WTC11 (cell line): ENCODE measurements at regions not wholly inside any gene's neighbourhood (a gene's known extent, or its start where the extent isn't known, plus 50 kb on each side); places are given as distances from the start of the nearest gene placed in this dataset.

Source experiments
- ATAC-seq: fragments of 200-7000 bp; cut with Tn5 transposase; 2 replicates; pipeline ENCODE4 v1.10.0; 2021; ENCODE audit warnings: mild to moderate bottlenecking, moderate library complexity
- CTCF ChIA-PET: fragments of 300-600 bp; sonication (Branson Sonifier 250); formaldehyde crosslinking; loops from one replicate; lab custom pipeline; 2021; ENCODE audit warnings: antibody characterized with exemption; lab: Charles Lee
- POLR2A ChIA-PET: fragments of 350-600 bp; sonication (Branson Sonifier 250); formaldehyde crosslinking; loops from one replicate; lab custom pipeline; 2021; ENCODE audit warnings: antibody characterized with exemption; lab: Charles Lee
- DNase-seq: peaks from one replicate; pipeline ENCODE4 v3.0.0; 2021; ENCODE audit warnings: low spot score
- H3K27ac Mint-ChIP-seq: 2 replicates; pipeline ENCODE4 v1.8.0; 2021; ENCODE audit warnings: mixed read lengths
- H3K27me3 Mint-ChIP-seq: 2 replicates; pipeline ENCODE4 v1.8.0; 2021; ENCODE audit warnings: low read depth, mild to moderate bottlenecking, moderate library complexity, mixed read lengths
- H3K36me3 Mint-ChIP-seq: 2 replicates; pipeline ENCODE4 v1.8.0; 2021; ENCODE audit warnings: mixed read lengths
- H3K4me1 Mint-ChIP-seq: 2 replicates; pipeline ENCODE4 v1.8.0; 2022; ENCODE audit warnings: mixed read lengths
- H3K4me3 Mint-ChIP-seq: 2 replicates; pipeline ENCODE4 v1.8.0; 2021; ENCODE audit warnings: mild to moderate bottlenecking, moderate library complexity, mixed read lengths
- H3K9me3 Mint-ChIP-seq: 2 replicates; pipeline ENCODE4 v1.8.0; 2021; ENCODE audit warnings: mixed read lengths
- ATF1 ChIP-seq: sonication (generic); formaldehyde crosslinking; IDR thresholded peaks from 2 replicates; pipeline ENCODE4 v1.8.1; 2023; ENCODE audit warnings: mild to moderate bottlenecking, moderate library complexity, missing genetic modification reagents
- ELF4 ChIP-seq: sonication (generic); formaldehyde crosslinking; IDR thresholded peaks from 2 replicates; pipeline ENCODE4 v1.8.1; 2022; ENCODE audit warnings: low read depth, mild to moderate bottlenecking, moderate library complexity, missing genetic modification reagents
- EMX1 ChIP-seq: fragments of 250-450 bp; sonication (Bioruptor Pico); IDR thresholded peaks from 2 replicates; pipeline ENCODE4 v1.8.0; 2021; ENCODE audit warnings: mild to moderate bottlenecking
- ETV6 ChIP-seq: sonication (generic); formaldehyde crosslinking; IDR thresholded peaks from 2 replicates; pipeline ENCODE4 v1.8.1; 2022; ENCODE audit warnings: mild to moderate bottlenecking, missing genetic modification reagents
- JUN ChIP-seq: sonication (generic); formaldehyde crosslinking; IDR thresholded peaks from 2 replicates; pipeline ENCODE4 v1.8.0; 2023; ENCODE audit warnings: mild to moderate bottlenecking, missing genetic modification reagents
- MYBL2 ChIP-seq: sonication (generic); formaldehyde crosslinking; IDR thresholded peaks from 2 replicates; pipeline ENCODE4 v1.8.1; 2023; ENCODE audit warnings: mild to moderate bottlenecking, moderate library complexity, missing genetic modification reagents
- PRRX2 ChIP-seq: fragments of 250-450 bp; sonication (Bioruptor Pico); IDR thresholded peaks from 2 replicates; pipeline ENCODE4 v1.8.0; 2021; ENCODE audit warnings: mild to moderate bottlenecking
- RORB ChIP-seq: fragments of 250-450 bp; sonication (Bioruptor Pico); IDR thresholded peaks from 2 replicates; pipeline ENCODE4 v1.9.0; 2021; ENCODE audit warnings: mild to moderate bottlenecking
- SMAD4 ChIP-seq: sonication (generic); formaldehyde crosslinking; IDR thresholded peaks from 2 replicates; pipeline ENCODE4 v1.8.0; 2022; ENCODE audit warnings: mild to moderate bottlenecking, missing genetic modification reagents
- ZNF121 ChIP-seq: sonication (generic); formaldehyde crosslinking; IDR thresholded peaks from 2 replicates; pipeline ENCODE4 v1.8.0; 2023; ENCODE audit warnings: missing genetic modification reagents
- ZNF138 ChIP-seq: sonication (generic); formaldehyde crosslinking; conservative IDR thresholded peaks from 2 replicates; pipeline ENCODE4 v1.8.1; 2022; ENCODE audit warnings: mild to moderate bottlenecking, moderate library complexity, missing genetic modification reagents
- ZNF232 ChIP-seq: sonication (generic); formaldehyde crosslinking; IDR thresholded peaks from 2 replicates; pipeline ENCODE4 v1.8.0; 2022; ENCODE audit warnings: mild to moderate bottlenecking, missing genetic modification reagents
- ZNF317 ChIP-seq: sonication (generic); formaldehyde crosslinking; IDR thresholded peaks from 2 replicates; pipeline ENCODE4 v1.8.1; 2023; ENCODE audit warnings: low read depth, mild to moderate bottlenecking, moderate library complexity, missing genetic modification reagents, borderline replicate concordance
- ZNF671 ChIP-seq: fragments of 250-450 bp; sonication (Bioruptor Pico); IDR thresholded peaks from 2 replicates; pipeline ENCODE4 v1.8.0; 2021; ENCODE audit warnings: mild to moderate bottlenecking
- TF ChIP-seq, protein P1 (sequence below): fragments of 250-450 bp; sonication (Bioruptor Pico); IDR thresholded peaks from 2 replicates; pipeline ENCODE4 v2.1.2; 2022; ENCODE audit warnings: mild to moderate bottlenecking, moderate library complexity
- TF ChIP-seq, protein P2 (sequence below): sonication (generic); formaldehyde crosslinking; IDR thresholded peaks from 2 replicates; pipeline ENCODE4 v1.8.0; 2022; ENCODE audit warnings: missing genetic modification reagents
- TF ChIP-seq, protein P3 (sequence below): sonication (generic); formaldehyde crosslinking; IDR thresholded peaks from 2 replicates; pipeline ENCODE4 v1.8.1; 2022; ENCODE audit warnings: mild to moderate bottlenecking, moderate library complexity, missing genetic modification reagents
- TF ChIP-seq, protein P4 (sequence below): sonication (generic); formaldehyde crosslinking; IDR thresholded peaks from 2 replicates; pipeline ENCODE4 v1.8.1; 2023; ENCODE audit warnings: mild to moderate bottlenecking, missing genetic modification reagents
- TF ChIP-seq, protein P5 (sequence below): fragments of 200-600 bp; IDR thresholded peaks from 2 replicates; pipeline ENCODE4 v1.8.0; 2022; ENCODE audit warnings: antibody characterized with exemption
- TF ChIP-seq, protein P6 (sequence below): sonication (generic); formaldehyde crosslinking; IDR thresholded peaks from 2 replicates; pipeline ENCODE4 v1.8.1; 2022; ENCODE audit warnings: mild to moderate bottlenecking, missing genetic modification reagents, moderate library complexity, borderline replicate concordance

DNA sequence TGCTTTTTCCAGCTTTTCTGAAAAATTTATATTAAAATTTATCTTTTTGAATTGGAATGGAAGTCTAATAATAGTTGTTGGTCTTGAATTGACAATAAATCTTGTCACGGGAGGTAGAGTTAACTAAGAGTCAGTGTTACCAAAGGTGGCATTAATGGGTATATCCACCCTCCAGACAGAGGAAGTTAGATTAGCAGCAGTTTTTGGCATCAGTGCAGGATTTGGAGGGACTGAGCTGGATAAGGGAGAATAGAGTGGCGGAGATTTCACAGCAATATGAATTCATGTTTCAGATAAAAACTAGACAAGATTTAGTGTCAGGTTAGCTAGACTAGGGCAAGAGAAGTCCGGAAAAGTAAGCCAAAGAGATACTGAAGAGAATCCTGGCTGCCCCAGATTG, 201.3 kb upstream of the ZBTB20 start:
- DNase-seq (no peak), ATAC-seq (no peak)
- Mint-ChIP-seq H3K4me3 (no peak overlapping the region), H3K4me1 (peaks cover 42% of the 10 kb centered on the region), H3K27me3 (no peaks in the 10 kb centered on the region), H3K9me3 (peaks cover 18% of the 10 kb centered on the region), H3K36me3 (peaks cover 12% of the 10 kb centered on the region), H3K27ac (no peak overlapping the region)
- CTCF ChIA-PET, result no interaction called here
- POLR2A ChIA-PET, result interaction anchor here (0.5 kb wide), 1 partner anchor 435 kb away, joined by 3 read pairs; no protein-coding TSS in a partner anchor
- no peak for TF ChIP-seq JUN (CRISPR knock-in tag)
- no peak for TF ChIP-seq RORB (CRISPR knock-in tag)
- TF ChIP-seq SMAD4 (CRISPR knock-in tag), result no peak
- no peak for TF ChIP-seq ELF4 (CRISPR knock-in tag)
- TF ChIP-seq, protein P1, sequence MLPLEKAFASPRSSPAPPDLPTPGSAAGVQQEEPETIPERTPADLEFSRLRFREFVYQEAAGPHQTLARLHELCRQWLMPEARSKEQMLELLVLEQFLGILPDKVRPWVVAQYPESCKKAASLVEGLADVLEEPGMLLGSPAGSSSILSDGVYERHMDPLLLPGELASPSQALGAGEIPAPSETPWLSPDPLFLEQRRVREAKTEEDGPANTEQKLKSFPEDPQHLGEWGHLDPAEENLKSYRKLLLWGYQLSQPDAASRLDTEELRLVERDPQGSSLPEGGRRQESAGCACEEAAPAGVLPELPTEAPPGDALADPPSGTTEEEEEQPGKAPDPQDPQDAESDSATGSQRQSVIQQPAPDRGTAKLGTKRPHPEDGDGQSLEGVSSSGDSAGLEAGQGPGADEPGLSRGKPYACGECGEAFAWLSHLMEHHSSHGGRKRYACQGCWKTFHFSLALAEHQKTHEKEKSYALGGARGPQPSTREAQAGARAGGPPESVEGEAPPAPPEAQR (CRISPR knock-in tag), result no peak
- TF ChIP-seq, protein P2, sequence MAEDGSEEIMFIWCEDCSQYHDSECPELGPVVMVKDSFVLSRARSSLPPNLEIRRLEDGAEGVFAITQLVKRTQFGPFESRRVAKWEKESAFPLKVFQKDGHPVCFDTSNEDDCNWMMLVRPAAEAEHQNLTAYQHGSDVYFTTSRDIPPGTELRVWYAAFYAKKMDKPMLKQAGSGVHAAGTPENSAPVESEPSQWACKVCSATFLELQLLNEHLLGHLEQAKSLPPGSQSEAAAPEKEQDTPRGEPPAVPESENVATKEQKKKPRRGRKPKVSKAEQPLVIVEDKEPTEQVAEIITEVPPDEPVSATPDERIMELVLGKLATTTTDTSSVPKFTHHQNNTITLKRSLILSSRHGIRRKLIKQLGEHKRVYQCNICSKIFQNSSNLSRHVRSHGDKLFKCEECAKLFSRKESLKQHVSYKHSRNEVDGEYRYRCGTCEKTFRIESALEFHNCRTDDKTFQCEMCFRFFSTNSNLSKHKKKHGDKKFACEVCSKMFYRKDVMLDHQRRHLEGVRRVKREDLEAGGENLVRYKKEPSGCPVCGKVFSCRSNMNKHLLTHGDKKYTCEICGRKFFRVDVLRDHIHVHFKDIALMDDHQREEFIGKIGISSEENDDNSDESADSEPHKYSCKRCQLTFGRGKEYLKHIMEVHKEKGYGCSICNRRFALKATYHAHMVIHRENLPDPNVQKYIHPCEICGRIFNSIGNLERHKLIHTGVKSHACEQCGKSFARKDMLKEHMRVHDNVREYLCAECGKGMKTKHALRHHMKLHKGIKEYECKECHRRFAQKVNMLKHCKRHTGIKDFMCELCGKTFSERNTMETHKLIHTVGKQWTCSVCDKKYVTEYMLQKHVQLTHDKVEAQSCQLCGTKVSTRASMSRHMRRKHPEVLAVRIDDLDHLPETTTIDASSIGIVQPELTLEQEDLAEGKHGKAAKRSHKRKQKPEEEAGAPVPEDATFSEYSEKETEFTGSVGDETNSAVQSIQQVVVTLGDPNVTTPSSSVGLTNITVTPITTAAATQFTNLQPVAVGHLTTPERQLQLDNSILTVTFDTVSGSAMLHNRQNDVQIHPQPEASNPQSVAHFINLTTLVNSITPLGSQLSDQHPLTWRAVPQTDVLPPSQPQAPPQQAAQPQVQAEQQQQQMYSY (CRISPR knock-in tag), result no peak
- TF ChIP-seq EMX1 (CRISPR knock-in tag), result no peak
- TF ChIP-seq, protein P3, sequence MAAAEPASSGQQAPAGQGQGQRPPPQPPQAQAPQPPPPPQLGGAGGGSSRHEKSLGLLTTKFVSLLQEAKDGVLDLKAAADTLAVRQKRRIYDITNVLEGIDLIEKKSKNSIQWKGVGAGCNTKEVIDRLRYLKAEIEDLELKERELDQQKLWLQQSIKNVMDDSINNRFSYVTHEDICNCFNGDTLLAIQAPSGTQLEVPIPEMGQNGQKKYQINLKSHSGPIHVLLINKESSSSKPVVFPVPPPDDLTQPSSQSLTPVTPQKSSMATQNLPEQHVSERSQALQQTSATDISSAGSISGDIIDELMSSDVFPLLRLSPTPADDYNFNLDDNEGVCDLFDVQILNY (CRISPR knock-in tag), result no peak
- no peak for TF ChIP-seq ZNF317 (CRISPR knock-in tag)
- no peak for TF ChIP-seq ZNF138
- TF ChIP-seq PRRX2, result no peak
- TF ChIP-seq MYBL2 (CRISPR knock-in tag), result no peak
- TF ChIP-seq ZNF121 (CRISPR knock-in tag), result no peak

DNA sequence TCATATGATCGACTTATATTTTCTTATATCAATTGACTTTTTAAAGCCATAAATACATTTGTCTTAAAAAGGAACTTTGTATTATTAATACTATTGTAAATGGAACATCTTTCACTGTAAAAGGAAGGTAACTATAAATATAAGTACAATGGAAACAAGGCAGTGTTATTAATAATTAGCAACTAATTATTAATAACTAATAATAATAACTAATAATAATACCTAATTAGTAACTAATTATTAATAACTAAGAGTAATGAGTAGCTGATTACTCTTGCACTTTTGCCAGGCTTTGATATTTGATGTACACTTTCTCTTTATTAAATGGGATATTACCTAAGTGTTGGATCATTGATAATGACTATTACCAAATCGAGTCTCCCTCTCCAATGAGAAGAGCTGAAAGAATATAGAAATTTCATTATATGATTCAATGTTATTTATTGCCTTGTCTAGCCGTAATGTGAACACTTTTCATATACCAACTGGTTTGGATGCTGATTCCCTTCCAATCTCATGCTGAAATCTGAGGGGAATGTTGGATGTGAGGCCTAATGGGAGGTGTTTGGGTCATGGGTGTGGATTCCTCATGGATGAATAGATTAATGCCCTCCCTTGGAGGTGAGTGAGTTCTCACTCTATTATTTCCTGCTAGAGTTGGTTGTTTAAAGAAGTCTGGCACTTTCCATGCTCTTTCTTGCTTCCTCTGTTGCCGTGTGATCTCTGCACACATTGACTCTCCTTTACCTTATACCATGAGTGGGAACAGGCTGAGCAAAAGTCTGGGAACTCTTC, 202.1 kb upstream of the ZBTB20 start:
- no peak for DNase-seq
- ChIA-PET POLR2A (no interaction called here), CTCF (no interaction called here)
- ATAC-seq, result no peak
- Mint-ChIP-seq H3K4me3 (no peak overlapping the region), H3K36me3 (peaks cover 13% of the 10 kb centered on the region), H3K9me3 (peaks cover 19% of the 10 kb centered on the region), H3K27ac (no peak overlapping the region), H3K4me1 (peaks cover 38% of the 10 kb centered on the region), H3K27me3 (no peaks in the 10 kb centered on the region)
- no peak for TF ChIP-seq ELF4 (CRISPR knock-in tag)

DNA sequence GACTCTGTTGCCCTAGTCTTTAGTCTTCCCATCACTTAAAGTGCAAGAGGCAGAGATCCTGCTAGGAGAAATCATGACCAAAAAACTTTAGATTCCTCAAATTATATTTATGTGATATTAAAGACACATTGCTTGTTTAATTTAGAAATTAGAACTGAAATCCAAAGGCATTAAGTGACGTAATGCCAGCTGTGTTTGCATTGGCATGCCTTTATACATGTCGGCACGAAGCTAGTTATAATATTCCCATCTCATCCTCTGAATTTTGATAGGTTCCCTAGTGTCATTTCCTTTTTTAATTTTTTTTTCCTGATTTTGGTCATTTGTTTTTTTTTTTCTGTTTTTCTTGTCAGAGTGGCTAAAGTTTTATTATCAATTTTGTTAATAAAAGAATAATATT, 203.5 kb upstream of the ZBTB20 start:
- CTCF ChIA-PET, result no interaction called here
- TF ChIP-seq, protein P4, sequence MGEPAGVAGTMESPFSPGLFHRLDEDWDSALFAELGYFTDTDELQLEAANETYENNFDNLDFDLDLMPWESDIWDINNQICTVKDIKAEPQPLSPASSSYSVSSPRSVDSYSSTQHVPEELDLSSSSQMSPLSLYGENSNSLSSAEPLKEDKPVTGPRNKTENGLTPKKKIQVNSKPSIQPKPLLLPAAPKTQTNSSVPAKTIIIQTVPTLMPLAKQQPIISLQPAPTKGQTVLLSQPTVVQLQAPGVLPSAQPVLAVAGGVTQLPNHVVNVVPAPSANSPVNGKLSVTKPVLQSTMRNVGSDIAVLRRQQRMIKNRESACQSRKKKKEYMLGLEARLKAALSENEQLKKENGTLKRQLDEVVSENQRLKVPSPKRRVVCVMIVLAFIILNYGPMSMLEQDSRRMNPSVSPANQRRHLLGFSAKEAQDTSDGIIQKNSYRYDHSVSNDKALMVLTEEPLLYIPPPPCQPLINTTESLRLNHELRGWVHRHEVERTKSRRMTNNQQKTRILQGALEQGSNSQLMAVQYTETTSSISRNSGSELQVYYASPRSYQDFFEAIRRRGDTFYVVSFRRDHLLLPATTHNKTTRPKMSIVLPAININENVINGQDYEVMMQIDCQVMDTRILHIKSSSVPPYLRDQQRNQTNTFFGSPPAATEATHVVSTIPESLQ (CRISPR knock-in tag), result no peak
- TF ChIP-seq ETV6 (CRISPR knock-in tag), result no peak
- no peak for TF ChIP-seq ZNF232 (CRISPR knock-in tag)
- TF ChIP-seq, protein P5, sequence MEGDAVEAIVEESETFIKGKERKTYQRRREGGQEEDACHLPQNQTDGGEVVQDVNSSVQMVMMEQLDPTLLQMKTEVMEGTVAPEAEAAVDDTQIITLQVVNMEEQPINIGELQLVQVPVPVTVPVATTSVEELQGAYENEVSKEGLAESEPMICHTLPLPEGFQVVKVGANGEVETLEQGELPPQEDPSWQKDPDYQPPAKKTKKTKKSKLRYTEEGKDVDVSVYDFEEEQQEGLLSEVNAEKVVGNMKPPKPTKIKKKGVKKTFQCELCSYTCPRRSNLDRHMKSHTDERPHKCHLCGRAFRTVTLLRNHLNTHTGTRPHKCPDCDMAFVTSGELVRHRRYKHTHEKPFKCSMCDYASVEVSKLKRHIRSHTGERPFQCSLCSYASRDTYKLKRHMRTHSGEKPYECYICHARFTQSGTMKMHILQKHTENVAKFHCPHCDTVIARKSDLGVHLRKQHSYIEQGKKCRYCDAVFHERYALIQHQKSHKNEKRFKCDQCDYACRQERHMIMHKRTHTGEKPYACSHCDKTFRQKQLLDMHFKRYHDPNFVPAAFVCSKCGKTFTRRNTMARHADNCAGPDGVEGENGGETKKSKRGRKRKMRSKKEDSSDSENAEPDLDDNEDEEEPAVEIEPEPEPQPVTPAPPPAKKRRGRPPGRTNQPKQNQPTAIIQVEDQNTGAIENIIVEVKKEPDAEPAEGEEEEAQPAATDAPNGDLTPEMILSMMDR, result no peak
- TF ChIP-seq, protein P3 (CRISPR knock-in tag), result no peak
- TF ChIP-seq ATF1 (CRISPR knock-in tag), result no peak
- TF ChIP-seq SMAD4 (CRISPR knock-in tag), result no peak
- TF ChIP-seq, protein P6, sequence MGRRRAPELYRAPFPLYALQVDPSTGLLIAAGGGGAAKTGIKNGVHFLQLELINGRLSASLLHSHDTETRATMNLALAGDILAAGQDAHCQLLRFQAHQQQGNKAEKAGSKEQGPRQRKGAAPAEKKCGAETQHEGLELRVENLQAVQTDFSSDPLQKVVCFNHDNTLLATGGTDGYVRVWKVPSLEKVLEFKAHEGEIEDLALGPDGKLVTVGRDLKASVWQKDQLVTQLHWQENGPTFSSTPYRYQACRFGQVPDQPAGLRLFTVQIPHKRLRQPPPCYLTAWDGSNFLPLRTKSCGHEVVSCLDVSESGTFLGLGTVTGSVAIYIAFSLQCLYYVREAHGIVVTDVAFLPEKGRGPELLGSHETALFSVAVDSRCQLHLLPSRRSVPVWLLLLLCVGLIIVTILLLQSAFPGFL (CRISPR knock-in tag), result no peak
- no peak for TF ChIP-seq ZNF671 (CRISPR knock-in tag)

More for the DNA sequence above, 203.5 kb upstream of the ZBTB20 start:
- H3K27me3 Mint-ChIP-seq, result no peaks in the 10 kb centered on the region
- peaks cover 26% of the 10 kb centered on the region for H3K9me3 Mint-ChIP-seq
- no peak overlapping the region for H3K27ac Mint-ChIP-seq
- peaks cover 13% of the 10 kb centered on the region for H3K36me3 Mint-ChIP-seq
- POLR2A ChIA-PET, result no interaction called here
- ATAC-seq (no peak), DNase-seq (no peak)
- peaks cover 38% of the 10 kb centered on the region for H3K4me1 Mint-ChIP-seq
- no peak overlapping the region for H3K4me3 Mint-ChIP-seq
